HK-2 (cell line): ENCODE measurements at regions not wholly inside any gene's neighbourhood (a gene's known extent, or its start where the extent isn't known, plus 50 kb on each side); places are given as distances from the start of the nearest gene placed in this dataset.

ENCODE experiments used
- DNase-seq: peaks from one replicate; pipeline ENCODE4 v3.0.0-alpha.2; 2018; ENCODE audit not compliant: unreplicated experiment

- no peak for DNase-seq
Observed at GRCh38 chr5:2696156-2696807, 55.2 kb downstream of the IRX2 start.

- no peak for DNase-seq
Observed at GRCh38 chr5:2695200-2695891, 56.1 kb downstream of the IRX2 start.

DNA sequence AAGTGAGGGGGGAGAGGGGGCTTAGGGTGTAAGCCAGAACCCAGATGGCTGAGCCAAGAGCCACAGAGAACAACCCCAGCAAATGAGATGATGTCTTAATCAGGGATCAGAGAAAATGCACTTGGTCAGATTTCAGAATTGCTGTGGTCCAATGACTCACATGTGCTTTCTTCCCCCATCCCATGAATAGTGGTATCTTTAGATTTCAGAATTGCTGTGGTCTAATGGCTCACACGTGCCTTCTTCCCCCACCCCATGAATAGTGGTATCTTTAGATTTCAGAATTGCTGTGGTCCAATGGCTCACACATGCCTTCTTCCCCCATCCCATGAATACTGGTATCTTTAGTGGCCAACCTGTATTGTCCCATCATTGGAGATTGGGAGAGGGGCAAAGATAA lies 59.9 kb downstream of the IRX2 start:
- DNase-seq, result no peak

GRCh38 chr5:2690293-2690692 lies 61.2 kb downstream of the IRX2 start:
- no peak for DNase-seq

GRCh38 chr5:2688586-2688985 lies 62.9 kb downstream of the IRX2 start:
- DNase-seq, result no peak

DNA sequence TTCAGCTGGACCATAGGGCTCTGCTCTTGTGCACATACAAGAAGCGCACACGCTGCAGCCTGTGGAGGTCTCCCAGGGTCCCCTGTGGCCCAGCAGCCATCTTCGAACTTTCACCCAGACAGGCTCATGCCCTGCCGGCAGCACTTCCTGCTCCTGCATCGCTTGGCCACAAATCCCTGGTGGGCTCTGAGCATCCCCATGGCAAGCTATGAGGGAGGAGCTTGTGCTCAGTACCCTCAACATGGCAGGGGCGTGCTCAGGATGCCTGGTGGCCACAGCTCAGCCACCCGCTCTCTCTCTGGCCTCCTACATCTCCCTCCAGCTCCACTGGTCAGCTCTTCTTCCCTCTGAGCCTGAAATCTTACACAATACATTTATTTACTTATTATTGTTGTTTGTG lies 63.7 kb downstream of the IRX2 start:
- DNase-seq, result no peak

DNA sequence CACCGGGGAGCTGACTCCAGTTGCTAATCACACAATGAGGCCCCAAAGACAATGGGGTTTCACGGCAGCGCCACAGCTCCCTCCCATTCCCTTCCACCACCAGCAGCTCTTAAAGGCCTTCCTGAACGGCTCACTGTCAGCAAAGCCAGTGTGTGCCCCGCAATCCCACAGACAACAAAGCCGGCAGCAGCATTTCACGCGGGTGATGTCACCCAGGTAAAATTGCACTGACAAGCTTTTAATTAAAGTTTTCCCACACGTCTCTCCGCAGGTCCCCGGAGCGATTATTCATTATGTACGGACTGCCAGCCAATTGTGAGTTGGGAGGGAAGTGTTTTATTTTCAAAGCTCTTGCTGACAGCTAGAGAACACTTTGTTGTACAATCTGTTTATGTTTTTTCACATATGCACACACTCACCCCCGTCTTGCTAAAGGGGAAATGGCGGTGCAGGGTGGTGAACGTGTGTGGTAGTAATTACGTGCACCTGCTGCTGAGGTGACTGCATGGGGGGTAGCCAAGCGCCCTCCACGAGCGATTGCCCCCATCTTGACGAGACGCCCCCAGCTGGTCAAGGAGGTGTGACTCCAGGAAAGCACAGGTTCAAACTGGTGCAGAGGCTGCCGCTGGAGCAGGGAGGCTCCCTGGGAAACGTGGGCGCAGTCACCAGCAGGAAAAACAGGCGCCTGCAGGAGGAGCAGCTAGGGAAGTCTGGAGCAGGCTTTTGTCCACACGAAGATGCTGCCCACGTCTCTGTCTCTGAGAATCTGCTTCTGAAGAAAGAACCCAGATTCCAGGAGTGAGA lies 65.0 kb downstream of the IRX2 start:
- no peak for DNase-seq

DNA sequence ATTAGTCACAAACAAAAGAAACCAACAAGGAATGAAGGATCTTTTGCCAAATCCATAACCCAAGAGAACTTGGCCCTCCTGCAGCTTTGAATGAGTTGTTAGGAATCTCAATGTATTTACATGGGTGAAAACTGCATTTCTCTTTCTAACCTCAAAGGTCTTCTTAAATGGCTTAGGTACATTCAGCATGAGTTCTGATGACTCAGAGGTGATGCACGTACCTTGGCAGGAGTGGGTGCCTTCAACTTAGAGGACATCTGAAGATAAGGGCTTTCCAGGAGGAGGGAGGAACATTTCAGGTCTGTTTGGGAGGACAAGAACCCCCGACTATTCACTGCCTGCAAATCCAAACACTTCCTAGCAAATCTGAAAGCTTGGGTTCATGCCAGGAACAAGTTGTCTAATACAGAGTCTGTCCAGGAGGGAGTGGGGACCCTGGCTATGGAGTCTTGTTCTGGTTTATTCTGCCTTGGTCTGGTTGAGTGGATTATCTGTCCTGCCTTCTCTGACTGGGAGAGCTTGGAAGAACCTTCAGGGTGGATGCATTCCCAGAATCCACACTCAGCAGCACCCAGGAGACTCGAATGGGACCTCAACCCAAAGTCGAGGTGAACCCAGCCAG lies 65.7 kb downstream of the IRX2 start:
- no peak for DNase-seq

DNA sequence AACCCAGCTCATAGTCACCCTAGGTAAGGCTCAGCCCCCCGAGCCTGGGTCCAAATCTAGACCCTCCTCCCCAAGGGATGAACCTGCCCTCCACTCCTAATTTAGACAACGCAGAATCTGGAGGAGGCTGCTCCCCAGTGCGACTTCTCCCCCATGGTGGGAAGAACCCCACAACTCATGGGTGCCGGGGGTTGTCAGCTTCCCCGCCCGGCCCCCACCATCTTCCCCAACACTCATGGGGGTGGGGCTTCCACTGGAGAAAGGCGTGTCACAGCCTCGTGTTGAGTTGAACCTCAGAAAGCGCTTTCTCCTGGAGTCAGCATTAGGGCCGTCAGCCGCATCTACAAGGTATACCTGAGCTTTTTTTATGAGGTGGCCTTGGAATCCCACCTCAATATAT lies 66.9 kb downstream of the IRX2 start:
- no peak for DNase-seq

- DNase-seq, result no peak
Observed at GRCh38 chr5:2683720-2684119, 67.8 kb downstream of the IRX2 start.

- DNase-seq, result no peak
Observed at GRCh38 chr5:2681476-2681875, 70.0 kb downstream of the IRX2 start.

- no peak for DNase-seq
Observed at GRCh38 chr5:2680979-2681378, 70.5 kb downstream of the IRX2 start.

DNA sequence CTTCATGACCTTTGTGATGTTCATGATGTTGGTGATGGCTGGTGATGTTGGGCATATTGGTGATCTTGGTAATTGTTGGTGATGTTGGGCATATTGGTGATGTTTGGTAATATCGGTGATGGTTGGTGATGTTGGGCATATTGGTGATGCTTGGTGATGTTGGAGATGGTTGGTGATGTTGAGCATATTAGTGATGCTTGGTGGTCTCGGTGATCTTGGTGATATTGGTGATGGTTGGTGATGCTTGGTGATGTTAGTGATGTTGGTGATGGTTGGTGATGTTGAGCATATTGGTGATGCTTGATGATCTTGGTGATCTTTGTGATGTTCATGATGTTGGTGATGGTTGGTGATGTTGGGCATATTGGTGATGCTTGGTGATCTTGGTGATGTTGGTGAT lies 73.8 kb downstream of the IRX2 start:
- DNase-seq, result no peak

- DNase-seq, result no peak
Observed at GRCh38 chr5:2675548-2675947, 75.9 kb downstream of the IRX2 start.

GRCh38 chr5:2674456-2674855 lies 77.0 kb downstream of the IRX2 start:
- DNase-seq, result no peak

- no peak for DNase-seq
Observed at GRCh38 chr5:2670940-2671339, 80.5 kb downstream of the IRX2 start.

DNA sequence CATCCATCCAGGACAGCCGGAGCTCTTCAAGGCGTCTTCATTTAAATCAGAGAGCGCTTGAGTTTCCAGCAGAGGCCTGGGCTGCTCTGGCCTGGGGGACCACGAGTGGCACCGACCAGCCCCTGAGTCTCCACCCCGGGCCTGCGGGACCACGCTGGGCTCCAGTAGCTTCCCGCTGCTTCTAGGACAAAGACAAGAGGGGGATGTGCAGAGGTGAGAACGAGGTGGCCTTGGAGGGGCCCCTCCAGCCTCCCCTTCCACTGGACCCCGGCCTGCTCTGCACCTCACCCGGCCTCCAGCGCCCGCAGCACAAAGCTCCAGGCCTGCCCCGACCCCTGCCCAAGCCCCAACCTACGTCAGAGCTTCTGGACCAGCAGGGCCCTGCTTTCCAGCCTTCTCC lies 81.6 kb downstream of the IRX2 start:
- DNase-seq, result no peak

GRCh38 chr5:2669259-2669658 lies 82.2 kb downstream of the IRX2 start:
- DNase-seq, result no peak

DNA sequence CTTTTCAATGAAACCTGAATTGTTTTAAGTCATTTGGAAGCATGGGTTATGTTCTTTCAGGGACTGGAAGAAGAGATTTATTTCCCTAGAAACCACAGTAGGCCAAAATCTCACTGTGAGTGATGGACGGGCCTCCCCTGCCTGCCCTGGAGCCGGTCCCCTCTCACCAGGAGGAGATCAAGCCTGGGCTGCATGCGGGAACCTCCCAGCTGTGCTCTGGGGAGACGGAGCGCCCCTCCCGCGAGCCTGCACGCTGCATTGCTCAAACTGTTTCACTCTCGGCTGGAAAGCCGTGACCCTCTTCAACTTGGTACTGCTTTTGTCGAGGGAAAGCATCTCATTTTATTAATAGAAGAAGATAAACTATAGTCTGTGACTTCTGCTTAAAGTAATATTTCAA lies 85.4 kb downstream of the IRX2 start:
- no peak for DNase-seq

- DNase-seq, result no peak
Observed at GRCh38 chr5:2663489-2663888, 88.0 kb downstream of the IRX2 start.

DNA sequence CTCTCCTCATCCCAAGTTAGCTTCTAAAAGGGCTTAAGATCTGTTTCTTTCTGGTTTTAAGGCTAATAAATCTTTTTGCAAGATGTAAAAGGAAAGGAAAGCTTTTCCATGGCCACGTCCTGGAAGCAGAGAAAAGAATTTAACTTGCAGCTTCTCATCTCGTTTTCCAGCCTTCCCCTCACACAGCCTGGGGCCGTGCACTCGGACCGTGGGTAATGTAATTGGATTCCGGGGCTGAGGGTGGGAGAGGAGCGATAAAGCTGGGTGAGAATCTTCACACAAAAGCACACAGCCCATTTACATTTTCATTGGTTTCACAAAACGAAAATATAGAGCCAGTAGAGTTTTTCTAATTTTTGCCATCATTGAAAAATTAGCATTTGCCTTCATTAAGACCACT lies 91.2 kb downstream of the IRX2 start:
- no peak for DNase-seq

GRCh38 chr5:2658881-2659470 lies 92.5 kb downstream of the IRX2 start:
- DNase-seq, result no peak
